AG20443 (cell line): ENCODE measurements at regions not wholly inside any gene's neighbourhood (a gene's known extent, or its start where the extent isn't known, plus 50 kb on each side); places are given as distances from the start of the nearest gene placed in this dataset.
"Not testable (repeated sequence)": the region's sequence is repeated elsewhere in the genome, so short reads cannot be mapped to it uniquely, and the experiment has no call there.

ENCODE experiments used
- DNase-seq: peaks from one replicate; pipeline ENCODE4 v3.0.0; 2012; ENCODE audit warnings: low spot score, mixed read lengths

DNA sequence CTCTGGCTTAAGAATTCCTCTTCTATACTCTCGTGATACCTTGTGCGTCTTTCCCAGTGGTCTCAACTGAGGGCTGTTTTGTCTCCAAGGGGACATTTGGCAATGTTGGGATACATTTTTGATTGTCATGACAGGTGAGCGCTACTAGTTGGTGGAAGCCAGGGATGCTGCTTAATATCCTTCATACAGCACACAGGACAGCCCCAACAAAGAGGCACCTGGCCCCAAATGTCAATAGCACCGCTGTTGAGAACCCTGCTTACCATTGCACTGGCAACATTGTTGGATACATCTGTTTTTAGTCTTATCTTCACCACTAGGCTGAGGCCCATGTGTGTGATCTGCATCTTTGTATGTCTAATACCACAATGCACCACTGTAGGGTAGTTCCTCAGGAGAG lies 114.1 kb downstream of the C9orf152 start:
- no peak for DNase-seq

DNA sequence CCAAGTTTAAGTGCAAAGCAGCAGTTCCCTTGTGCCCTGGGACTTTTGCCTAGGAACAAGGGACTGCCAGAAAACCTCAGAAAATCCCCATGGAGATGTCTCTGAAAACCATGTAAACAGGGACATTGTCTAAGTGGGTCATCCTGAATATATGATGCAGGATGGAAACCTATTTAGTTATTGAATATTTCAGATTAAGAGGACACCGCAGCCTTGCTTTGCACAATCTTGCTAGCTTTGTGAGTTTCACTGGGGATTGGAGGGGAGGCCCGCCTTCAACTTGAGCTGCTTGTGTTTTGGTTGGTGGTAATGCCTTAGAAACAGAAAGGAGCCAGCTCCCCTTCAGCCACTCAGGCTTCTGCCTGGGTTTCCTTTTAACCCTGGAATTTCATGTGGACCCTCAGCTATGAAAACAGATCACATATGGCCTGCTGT lies 112.8 kb downstream of the C9orf152 start:
- DNase-seq, result no peak

DNA sequence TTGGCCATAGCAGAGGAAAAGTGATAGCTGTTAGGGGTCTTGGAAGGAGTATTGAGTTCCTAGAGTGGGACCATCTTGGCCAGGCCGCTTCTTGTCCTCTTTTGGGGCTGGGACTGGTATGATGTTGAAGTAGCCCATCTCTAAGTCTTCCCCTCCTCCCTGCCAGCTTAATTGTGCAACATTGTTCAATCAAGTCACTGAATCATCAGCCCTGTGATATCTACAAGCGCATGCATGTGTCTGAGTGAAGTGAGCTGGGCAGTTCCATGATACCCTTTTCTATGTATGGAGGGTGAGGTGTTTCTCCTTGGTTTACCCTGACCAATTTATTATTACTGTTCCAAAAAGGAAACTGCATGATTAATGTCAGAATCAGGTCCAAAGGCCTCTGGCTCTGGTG lies 112.2 kb downstream of the C9orf152 start:
- DNase-seq, result peak; percentile 50

GRCh38 chr9:110096674-110097073 lies 111.3 kb downstream of the C9orf152 start:
- not testable (repeated sequence) for DNase-seq

DNA sequence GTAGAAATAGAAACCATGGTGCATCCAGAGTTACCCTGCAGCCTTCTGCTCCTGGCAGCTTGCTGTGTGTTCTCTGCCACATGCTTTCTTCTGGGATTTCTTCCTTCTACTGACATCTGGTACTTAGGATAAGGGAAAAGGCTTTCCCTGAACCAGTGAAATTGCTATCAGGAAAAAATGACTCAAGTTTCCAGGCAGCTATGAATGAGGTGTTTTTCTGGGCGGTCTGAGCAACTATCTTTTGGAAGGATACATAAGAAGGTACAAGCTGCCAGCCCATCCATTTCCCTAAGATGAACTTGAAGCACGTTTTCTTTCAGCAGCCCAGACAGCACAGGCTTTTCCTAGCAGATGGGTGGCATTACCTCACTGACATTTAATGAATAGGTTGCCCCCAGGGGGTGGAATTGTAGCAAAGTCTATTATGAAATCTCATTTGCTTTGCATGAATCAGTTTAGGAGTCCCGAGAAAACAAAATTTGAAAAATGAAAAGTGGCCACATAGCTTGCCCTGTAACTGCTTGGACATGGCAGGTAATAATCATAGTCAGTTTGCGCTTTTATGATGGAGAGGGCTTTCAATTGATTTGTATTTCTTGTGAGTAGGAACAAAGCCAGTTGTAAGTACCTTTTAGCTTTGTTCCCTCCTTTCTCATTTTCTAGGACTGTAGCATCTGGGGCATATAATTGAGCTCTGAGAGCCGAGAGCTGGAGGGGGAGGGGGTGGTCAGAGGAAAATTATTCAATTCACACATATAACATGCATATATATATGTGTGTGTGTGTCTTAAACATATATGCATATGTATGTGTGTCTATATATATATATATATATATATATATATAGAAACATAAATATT lies 108.5 kb downstream of the C9orf152 start:
- DNase-seq, result peak; percentile 49

DNA sequence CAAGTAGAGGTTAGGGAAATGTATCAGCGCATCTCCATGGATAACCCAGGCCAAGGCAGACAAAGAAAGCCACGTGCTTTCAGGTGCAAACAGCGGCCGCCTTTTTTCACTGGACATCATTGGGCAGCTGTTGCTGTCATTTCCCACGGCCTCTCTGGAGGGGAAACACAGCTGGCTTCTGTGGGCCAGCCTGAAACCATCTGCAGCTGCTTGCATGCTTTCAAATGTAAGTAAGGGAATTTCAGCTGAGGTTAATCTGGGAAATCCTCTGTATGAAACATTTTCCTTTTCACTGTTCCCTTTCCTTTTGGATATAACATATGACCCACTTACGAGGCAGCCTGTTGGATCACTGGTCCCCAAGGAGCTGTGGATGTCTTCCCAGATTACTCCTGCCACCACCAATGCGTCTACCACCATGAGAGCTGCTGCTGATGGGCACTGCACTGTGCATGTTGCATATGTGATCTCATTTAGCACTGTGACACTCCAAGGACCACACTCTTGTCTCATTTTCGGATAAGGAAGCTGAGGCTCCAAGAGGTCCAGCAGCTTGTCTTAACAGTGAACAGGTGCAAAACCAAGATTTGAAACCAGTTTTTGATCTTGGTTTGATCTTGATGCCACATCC lies 106.3 kb downstream of the C9orf152 start:
- DNase-seq, result no peak

GRCh38 chr9:110103257-110103656 lies 104.7 kb downstream of the C9orf152 start:
- DNase-seq, result no peak

GRCh38 chr9:110104261-110104809 lies 103.6 kb downstream of the C9orf152 start:
- peak; percentile 24 for DNase-seq

- DNase-seq, result peak; percentile 38
Measured at GRCh38 chr9:110105107-110105506, 102.9 kb downstream of the C9orf152 start.

DNA sequence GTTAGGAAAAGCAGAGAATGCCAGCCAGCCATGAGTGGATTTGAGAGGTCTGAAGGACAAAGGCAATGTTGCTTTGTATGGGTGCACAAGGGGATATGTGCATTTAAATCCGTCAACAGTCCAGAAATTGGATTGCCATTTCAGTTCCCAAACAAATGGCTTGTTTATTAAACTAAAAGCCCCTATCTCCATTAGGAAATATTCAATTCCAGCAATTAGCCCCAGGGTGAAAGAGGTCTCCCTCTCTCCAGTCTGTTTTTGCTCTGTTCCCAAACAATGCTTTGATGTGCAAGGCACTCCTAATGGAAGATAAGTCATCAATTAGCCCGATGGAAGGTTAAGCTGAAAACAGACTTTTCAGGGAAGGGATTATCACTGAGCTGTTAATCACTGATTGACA lies 101.3 kb downstream of the C9orf152 start:
- DNase-seq, result no peak

GRCh38 chr9:110109333-110110092 lies 98.4 kb downstream of the C9orf152 start:
- DNase-seq, result no peak

DNA sequence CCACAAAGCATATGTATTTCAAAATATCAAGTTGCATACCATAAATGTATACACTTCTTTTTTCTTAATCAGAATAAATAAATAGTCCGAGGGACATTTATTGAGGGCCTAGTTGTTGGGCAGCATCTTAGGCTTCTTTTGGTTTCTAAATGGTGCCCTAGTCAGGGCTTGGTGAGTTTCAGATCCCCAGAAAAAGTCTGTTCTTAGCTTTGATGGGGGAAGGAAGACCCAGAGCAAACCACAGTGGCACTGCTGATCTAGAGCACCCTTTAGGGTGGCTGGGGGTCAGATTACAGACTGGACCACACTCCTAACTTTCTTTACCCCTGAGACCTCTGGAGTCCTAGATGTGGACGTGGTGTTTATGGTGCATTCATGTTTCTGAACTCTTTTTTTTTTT lies 97.8 kb downstream of the C9orf152 start:
- no peak for DNase-seq

DNA sequence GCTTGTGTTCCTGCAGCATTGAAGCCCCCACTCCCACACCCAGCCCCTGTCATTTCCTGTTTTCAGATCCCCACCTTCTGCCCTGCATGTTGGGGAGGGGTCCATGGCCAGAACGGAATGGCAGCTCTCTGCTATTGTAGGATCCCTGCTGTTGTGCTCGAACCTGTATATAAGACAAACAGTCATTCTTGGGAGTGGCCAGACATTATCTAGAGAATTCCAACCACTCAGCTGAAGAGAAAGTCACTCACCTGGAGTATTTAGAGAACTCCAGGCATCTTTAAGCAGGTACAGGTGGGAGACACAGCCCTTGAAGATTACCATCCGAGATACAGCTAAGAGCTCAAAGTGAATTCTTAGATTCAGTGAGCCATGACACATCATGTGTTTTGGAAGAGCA lies 96.1 kb downstream of the C9orf152 start:
- DNase-seq, result no peak

- DNase-seq, result no peak
Measured at GRCh38 chr9:110112792-110113191, 95.2 kb downstream of the C9orf152 start.

DNA sequence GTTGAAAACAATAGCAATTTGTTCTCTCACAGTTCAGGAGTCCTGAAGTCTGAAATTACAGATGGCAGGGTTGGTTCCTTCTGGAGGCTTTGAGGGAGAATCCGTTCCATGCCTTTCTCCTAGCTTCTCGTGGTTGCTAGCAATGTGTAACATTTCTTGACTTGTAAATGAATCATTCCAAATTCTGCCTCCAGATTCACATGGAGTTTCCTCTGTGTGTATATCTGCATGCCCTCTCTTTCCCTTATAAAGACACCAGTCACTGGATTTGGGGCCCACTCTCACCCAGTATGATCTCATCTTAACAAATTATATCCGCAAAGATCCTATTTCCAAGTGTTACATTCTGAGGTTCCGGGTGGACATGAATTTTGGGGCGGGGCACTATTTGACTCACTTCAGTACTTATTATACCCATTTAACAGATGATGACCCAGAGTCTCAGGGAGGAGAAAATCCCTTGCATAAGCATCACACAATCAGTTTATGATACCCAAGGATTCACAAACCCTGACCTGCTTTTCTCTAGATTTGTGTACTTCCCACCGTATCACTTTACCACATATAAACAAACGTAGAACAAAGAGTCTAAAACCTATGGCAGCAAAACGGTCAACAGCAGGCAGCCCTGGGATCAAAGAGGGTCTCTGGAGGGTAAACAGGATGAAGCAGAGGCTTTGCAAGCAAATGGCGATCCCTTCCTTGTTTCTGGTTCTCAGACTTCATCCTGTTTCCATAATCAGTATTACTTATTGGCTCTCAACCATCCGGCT lies 93.7 kb downstream of the C9orf152 start:
- DNase-seq, result no peak

DNA sequence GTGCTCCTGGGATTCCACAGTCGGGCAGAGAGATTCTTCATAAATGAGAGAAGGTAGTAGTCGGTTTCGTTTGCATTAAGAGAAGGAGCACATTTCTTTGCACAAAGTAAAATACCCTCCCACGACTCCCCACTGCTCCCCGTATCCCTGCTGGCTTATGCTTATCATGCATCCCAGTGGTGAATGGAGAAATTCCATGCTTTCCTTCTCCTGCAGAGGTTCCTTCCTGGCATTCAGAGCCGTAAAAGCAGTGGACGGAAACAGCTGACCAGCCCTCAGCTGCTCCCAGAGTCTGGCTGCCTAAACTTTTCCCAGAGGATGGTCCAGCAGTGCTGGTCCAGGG lies 93.1 kb downstream of the C9orf152 start:
- no peak for DNase-seq

GRCh38 chr9:110115341-110115820 lies 92.6 kb downstream of the C9orf152 start:
- DNase-seq, result peak; percentile 39

DNA sequence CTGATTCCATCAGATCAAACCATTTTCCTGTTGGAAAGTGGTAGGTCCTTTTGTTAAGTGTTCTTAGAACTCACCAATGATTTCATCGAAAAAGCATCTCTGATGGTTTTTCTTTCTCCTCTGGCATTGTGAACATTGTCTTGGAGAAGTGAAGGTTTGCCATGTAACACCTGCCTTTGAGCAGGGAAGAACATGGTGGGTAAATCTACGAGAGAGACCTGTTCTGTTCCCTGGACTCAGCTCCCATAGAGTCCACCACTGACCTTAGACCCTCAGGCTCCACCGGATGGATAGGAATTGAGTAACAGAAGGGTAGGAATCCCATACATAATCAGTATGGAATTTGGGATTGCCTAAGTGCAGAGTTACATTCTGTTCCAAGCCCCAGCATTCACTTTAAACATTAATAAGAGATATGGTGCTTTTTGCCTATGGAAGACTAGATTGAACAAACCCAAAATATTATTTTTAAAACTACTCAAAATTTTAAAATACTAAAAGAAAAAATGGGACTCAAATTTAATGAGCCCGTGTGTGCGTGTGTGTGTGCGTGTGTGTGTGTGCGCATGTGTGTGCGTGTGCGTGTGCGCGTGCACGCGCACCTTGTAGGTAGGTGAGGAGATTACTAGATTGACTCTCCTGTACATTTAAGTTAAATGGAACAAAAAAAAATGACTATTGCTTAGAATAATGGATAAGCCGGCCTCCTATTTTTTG lies 92.0 kb downstream of the C9orf152 start:
- peak; percentile 52 for DNase-seq

DNA sequence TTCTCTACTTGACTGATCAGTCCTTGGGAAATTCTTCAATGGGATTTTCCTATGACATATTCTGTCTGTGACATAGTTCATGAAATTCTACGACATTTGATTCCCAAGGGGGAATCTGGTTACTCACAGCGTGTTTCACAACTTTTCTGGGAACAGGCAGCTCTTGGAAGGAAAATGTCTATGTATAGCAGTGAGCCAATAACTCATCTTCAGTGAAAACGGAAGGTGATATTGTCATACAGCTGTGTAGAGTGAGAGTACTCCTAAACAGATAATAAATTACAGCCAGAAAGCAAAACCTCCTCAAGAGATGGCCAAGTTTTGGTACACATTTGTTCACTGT lies 91.4 kb downstream of the C9orf152 start:
- DNase-seq, result peak; percentile 76

DNA sequence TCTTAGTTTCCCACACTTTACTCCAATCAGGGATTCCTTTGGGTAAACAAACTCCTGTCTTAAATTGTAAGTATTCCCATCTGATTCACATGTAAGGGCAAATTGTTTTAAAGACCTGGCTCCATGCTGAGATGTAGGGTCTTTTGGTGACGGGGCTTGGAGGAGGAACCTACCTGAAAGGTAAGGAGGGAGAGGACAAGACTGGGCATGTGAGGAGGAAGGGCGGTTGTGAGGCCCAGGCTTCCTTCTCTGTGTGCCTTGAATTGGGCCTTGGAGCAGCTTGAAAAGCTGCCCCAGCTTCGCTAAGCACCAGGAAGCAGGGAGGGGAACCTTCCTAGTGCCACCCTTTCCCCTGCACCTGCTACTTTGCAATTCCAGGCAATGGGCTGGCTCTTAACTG lies 86.8 kb downstream of the C9orf152 start:
- DNase-seq, result no peak
